CD8-positive, alpha-beta memory T cell (primary cell): ENCODE measurements at regions not wholly inside any gene's neighbourhood (a gene's known extent, or its start where the extent isn't known, plus 50 kb on each side); places are given as distances from the start of the nearest gene placed in this dataset.

ENCODE experiments used
- CTCF ChIA-PET: fragments of 350-600 bp; sonication (Branson Sonifier 250); formaldehyde crosslinking; loops from one replicate; lab custom pipeline; 2021; ENCODE audit warnings: antibody characterized with exemption; lab: Charles Lee
- POLR2A ChIA-PET: fragments of 350-600 bp; sonication (Branson Sonifier 250); formaldehyde crosslinking; loops from one replicate; lab custom pipeline; 2021; ENCODE audit warnings: antibody characterized with exemption; lab: Charles Lee
- DNase-seq, 5 donors: peaks; one replicate each; pipeline versions ENCODE4 v3.0.0 to v3.0.0-alpha.2; 2020 to 2022; ENCODE audit warnings: mixed read lengths in 1 of 5
- H3K27ac ChIP-seq: one replicate; pipeline ENCODE4 v1.7.0; 2013; ENCODE audit warnings: low read depth, mild to moderate bottlenecking, low read length, moderate library complexity
- H3K27me3 ChIP-seq: 2 replicates; pipeline ENCODE4 v1.7.0; 2013; ENCODE audit warnings: low read length, mild to moderate bottlenecking; ENCODE audit not compliant: insufficient read depth, poor library complexity, severe bottlenecking
- H3K36me3 ChIP-seq: 2 replicates; pipeline ENCODE4 v1.7.0; 2013; ENCODE audit warnings: mild to moderate bottlenecking, low read length, moderate library complexity; ENCODE audit not compliant: insufficient read depth
- H3K4me1 ChIP-seq: 2 replicates; pipeline ENCODE4 v1.7.0; 2013; ENCODE audit warnings: mild to moderate bottlenecking, low read length, moderate library complexity; ENCODE audit not compliant: insufficient read depth
- H3K4me3 ChIP-seq: 2 replicates; pipeline ENCODE4 v1.7.0; 2013; ENCODE audit warnings: mild to moderate bottlenecking, low read length
- H3K9me3 ChIP-seq: 2 replicates; pipeline ENCODE4 v1.7.0; 2013; ENCODE audit warnings: mild to moderate bottlenecking, low read length
- H3K27ac Mint-ChIP-seq, 8 donors: one replicate each; pipeline ENCODE4 v1.8.0; 2020 to 2021; ENCODE audit warnings: mixed read lengths in 8 of 8, mild to moderate bottlenecking in 6 of 8, inconsistent platforms in 3 of 8, moderate library complexity in 3 of 8
- H3K27me3 Mint-ChIP-seq, 2 donors: one replicate each; pipeline ENCODE4 v1.8.0; 2020 to 2021; ENCODE audit warnings: mixed read lengths in 2 of 2, mild to moderate bottlenecking in 1 of 2, moderate library complexity in 1 of 2
- H3K36me3 Mint-ChIP-seq, 3 donors: one replicate each; pipeline ENCODE4 v1.8.0; 2020 to 2021; ENCODE audit warnings: mixed read lengths in 3 of 3, inconsistent platforms in 1 of 3, mild to moderate bottlenecking in 1 of 3
- H3K4me1 Mint-ChIP-seq, 3 donors: one replicate each; pipeline ENCODE4 v1.8.0; 2020 to 2021; ENCODE audit warnings: mixed read lengths in 3 of 3, inconsistent platforms in 1 of 3, mild to moderate bottlenecking in 1 of 3
- H3K4me3 Mint-ChIP-seq, 7 donors: one replicate each; pipeline ENCODE4 v1.8.0; 2020 to 2021; ENCODE audit warnings: mixed read lengths in 7 of 7, mild to moderate bottlenecking in 6 of 7, moderate library complexity in 4 of 7, inconsistent platforms in 2 of 7
- H3K9me3 Mint-ChIP-seq, 5 donors: one replicate each; pipeline ENCODE4 v1.8.0; 2020 to 2022; ENCODE audit warnings: mixed read lengths in 5 of 5, mild to moderate bottlenecking in 3 of 5, moderate library complexity in 2 of 5, inconsistent platforms in 1 of 5

GRCh38 chr12:28601570-28602058, 411.4 kb downstream of the CCDC91 start:
- H3K4me3 ChIP-seq: no peak overlapping the region
- H3K36me3 Mint-ChIP-seq: no peaks in the 10 kb centered on the region
- H3K4me1 Mint-ChIP-seq: no peaks in the 10 kb centered on the region
- H3K27me3 ChIP-seq: no peaks in the 10 kb centered on the region
- CTCF ChIA-PET: no interaction called here
- H3K4me1 ChIP-seq: no peaks in the 10 kb centered on the region
- peaks cover 2 to 3% of the 10 kb centered on the region in 2 donors for H3K27me3 Mint-ChIP-seq
- no peak for DNase-seq
- no peak overlapping the region for H3K4me3 Mint-ChIP-seq
- no peaks in the 10 kb centered on the region for H3K9me3 ChIP-seq
- H3K27ac Mint-ChIP-seq: no peak overlapping the region
- H3K36me3 ChIP-seq: no peaks in the 10 kb centered on the region
- POLR2A ChIA-PET: no interaction called here
- peaks cover 0 to 7% (median 2%) of the 10 kb centered on the region in 5 donors for H3K9me3 Mint-ChIP-seq
- H3K27ac ChIP-seq: no peak overlapping the region

GRCh38 chr12:28602786-28603185, 412.5 kb downstream of the CCDC91 start:
- H3K27ac Mint-ChIP-seq: no peak overlapping the region
- Histone ChIP-seq H3K27me3 (no peaks in the 10 kb centered on the region), H3K4me3 (no peak overlapping the region), H3K27ac (no peak overlapping the region), H3K36me3 (no peaks in the 10 kb centered on the region), H3K9me3 (peaks cover 8% of the 10 kb centered on the region), H3K4me1 (no peaks in the 10 kb centered on the region)
- no peak for DNase-seq
- H3K36me3 Mint-ChIP-seq: peaks cover 0 to 5% (median 5%) of the 10 kb centered on the region in 3 donors
- ChIA-PET CTCF (no interaction called here), POLR2A (no interaction called here)
- no peak overlapping the region for H3K4me3 Mint-ChIP-seq
- H3K9me3 Mint-ChIP-seq: peaks cover 8 to 18% (median 13%) of the 10 kb centered on the region in 5 donors
- H3K4me1 Mint-ChIP-seq: no peaks in the 10 kb centered on the region
- peaks cover 0 to 3% of the 10 kb centered on the region in 2 donors for H3K27me3 Mint-ChIP-seq

- Histone ChIP-seq H3K4me3 (no peak overlapping the region), H3K4me1 (no peaks in the 10 kb centered on the region), H3K27me3 (no peaks in the 10 kb centered on the region), H3K9me3 (peaks cover 8% of the 10 kb centered on the region), H3K36me3 (no peaks in the 10 kb centered on the region), H3K27ac (no peak overlapping the region)
- peaks cover 0 to 3% of the 10 kb centered on the region in 2 donors for H3K27me3 Mint-ChIP-seq
- H3K36me3 Mint-ChIP-seq: peaks cover 0 to 5% (median 5%) of the 10 kb centered on the region in 3 donors
- H3K27ac Mint-ChIP-seq: no peak overlapping the region
- ChIA-PET POLR2A (no interaction called here), CTCF (no interaction called here)
- no peak for DNase-seq
- peaks cover 10 to 22% (median 15%) of the 10 kb centered on the region in 5 donors for H3K9me3 Mint-ChIP-seq
- no peaks in the 10 kb centered on the region for H3K4me1 Mint-ChIP-seq
- H3K4me3 Mint-ChIP-seq: no peak overlapping the region
These were observed 413.0 kb downstream of the CCDC91 start for GRCh38 chr12:28603239-28603638.

GRCh38 chr12:28603801-28604200, 413.5 kb downstream of the CCDC91 start:
- no peak for DNase-seq

GRCh38 chr12:28604240-28604639, 414.0 kb downstream of the CCDC91 start:
- Histone ChIP-seq H3K4me1 (no peaks in the 10 kb centered on the region), H3K4me3 (no peak overlapping the region), H3K9me3 (peaks cover 8% of the 10 kb centered on the region), H3K36me3 (no peaks in the 10 kb centered on the region), H3K27me3 (no peaks in the 10 kb centered on the region), H3K27ac (no peak overlapping the region)
- no peaks in the 10 kb centered on the region for H3K4me1 Mint-ChIP-seq
- ChIA-PET POLR2A (no interaction called here), CTCF (no interaction called here)
- H3K36me3 Mint-ChIP-seq: peaks cover 0 to 5% (median 5%) of the 10 kb centered on the region in 3 donors
- peaks cover 10 to 29% (median 23%) of the 10 kb centered on the region in 5 donors for H3K9me3 Mint-ChIP-seq
- H3K27ac Mint-ChIP-seq: no peak overlapping the region
- H3K27me3 Mint-ChIP-seq: peaks cover 0 to 3% of the 10 kb centered on the region in 2 donors
- H3K4me3 Mint-ChIP-seq: no peak overlapping the region
- DNase-seq: no peak

More at GRCh38 chr12:28603801-28604200, 413.5 kb downstream of the CCDC91 start:
- Mint-ChIP-seq H3K9me3 (peaks cover 10 to 27% (median 19%) of the 10 kb centered on the region in 5 donors), H3K27ac (no peak overlapping the region), H3K27me3 (peaks cover 0 to 3% of the 10 kb centered on the region in 2 donors), H3K4me3 (no peak overlapping the region), H3K4me1 (no peaks in the 10 kb centered on the region), H3K36me3 (peaks cover 0 to 5% (median 5%) of the 10 kb centered on the region in 3 donors)
- Histone ChIP-seq H3K36me3 (no peaks in the 10 kb centered on the region), H3K4me1 (no peaks in the 10 kb centered on the region), H3K4me3 (no peak overlapping the region), H3K9me3 (peaks cover 8% of the 10 kb centered on the region), H3K27me3 (no peaks in the 10 kb centered on the region), H3K27ac (no peak overlapping the region)
- ChIA-PET CTCF (no interaction called here), POLR2A (no interaction called here)

GRCh38 chr12:28606967-28607557, 416.8 kb downstream of the CCDC91 start:
- no peak overlapping the region for H3K4me3 ChIP-seq
- H3K9me3 ChIP-seq: peaks cover 8% of the 10 kb centered on the region
- Mint-ChIP-seq H3K36me3 (peaks cover 0 to 5% (median 5%) of the 10 kb centered on the region in 3 donors), H3K27me3 (peaks cover 10 to 12% of the 10 kb centered on the region in 2 donors), H3K4me1 (no peaks in the 10 kb centered on the region), H3K9me3 (peaks cover 10 to 29% (median 26%) of the 10 kb centered on the region in 5 donors), H3K27ac (no peak overlapping the region), H3K4me3 (no peak overlapping the region)
- CTCF ChIA-PET: no interaction called here
- no peaks in the 10 kb centered on the region for H3K27me3 ChIP-seq
- POLR2A ChIA-PET: no interaction called here
- no peaks in the 10 kb centered on the region for H3K4me1 ChIP-seq
- no peak for DNase-seq
- H3K36me3 ChIP-seq: no peaks in the 10 kb centered on the region
- no peak overlapping the region for H3K27ac ChIP-seq

GRCh38 chr12:28610401-28611114, 420.3 kb downstream of the CCDC91 start:
- no peak overlapping the region for H3K4me3 Mint-ChIP-seq
- H3K9me3 Mint-ChIP-seq: peaks cover 10 to 31% (median 26%) of the 10 kb centered on the region in 5 donors
- H3K4me1 Mint-ChIP-seq: no peaks in the 10 kb centered on the region
- no peak overlapping the region for H3K4me3 ChIP-seq
- ChIA-PET CTCF (no interaction called here), POLR2A (no interaction called here)
- peaks cover 0 to 6% (median 5%) of the 10 kb centered on the region in 3 donors for H3K36me3 Mint-ChIP-seq
- H3K27me3 Mint-ChIP-seq: peaks cover 12 to 28% of the 10 kb centered on the region in 2 donors
- no peak overlapping the region for H3K27ac Mint-ChIP-seq
- H3K4me1 ChIP-seq: no peaks in the 10 kb centered on the region
- H3K27ac ChIP-seq: no peak overlapping the region
- H3K27me3 ChIP-seq: no peaks in the 10 kb centered on the region
- H3K36me3 ChIP-seq: no peaks in the 10 kb centered on the region
- peaks cover 8% of the 10 kb centered on the region for H3K9me3 ChIP-seq
- DNase-seq: no peak

GRCh38 chr12:28611115-28611435, 420.8 kb downstream of the CCDC91 start:
- no peak for DNase-seq
- CTCF ChIA-PET: no interaction called here
- Mint-ChIP-seq H3K27me3 (peaks cover 12 to 28% of the 10 kb centered on the region in 2 donors), H3K27ac (no peak overlapping the region), H3K36me3 (peaks cover 0 to 6% (median 5%) of the 10 kb centered on the region in 3 donors), H3K4me1 (no peaks in the 10 kb centered on the region), H3K9me3 (peaks cover 11 to 30% (median 26%) of the 10 kb centered on the region in 5 donors), H3K4me3 (no peak overlapping the region)
- Histone ChIP-seq H3K9me3 (peaks cover 8% of the 10 kb centered on the region), H3K4me3 (no peak overlapping the region), H3K4me1 (no peaks in the 10 kb centered on the region), H3K27me3 (no peaks in the 10 kb centered on the region), H3K27ac (no peak overlapping the region), H3K36me3 (no peaks in the 10 kb centered on the region)
- POLR2A ChIA-PET: no interaction called here
